K562 (cell line): ENCODE measurements at regions not wholly inside any gene's neighbourhood (a gene's known extent, or its start where the extent isn't known, plus 50 kb on each side); places are given as distances from the start of the nearest gene placed in this dataset.

Experiments
- CEBPB ChIP-seq: fragments of 450-650 bp; IDR thresholded peaks from 2 replicates; pipeline ENCODE4 v1.6.1; 2016; ENCODE audit warnings: missing genetic modification characterization, missing compliant biosample characterization
- CSDE1 ChIP-seq, 2 experiments: fragments of 450-650 bp; IDR thresholded peaks; 2 replicates each; pipeline ENCODE4 v1.6.1; 2016; ENCODE audit warnings: mild to moderate bottlenecking in 1 of 2
- EHMT2 ChIP-seq: fragments of 450-650 bp; IDR thresholded peaks from 2 replicates; pipeline ENCODE4 v1.6.1; 2018; ENCODE audit warnings: antibody characterized with exemption
- HMGN3 ChIP-seq: IDR thresholded peaks from 2 replicates; pipeline ENCODE4 v1.6.1; 2011; ENCODE audit warnings: borderline replicate concordance, low read depth, mild to moderate bottlenecking, mixed read lengths, low read length; ENCODE audit not compliant: insufficient read length; ENCODE audit errors: extremely low read depth
- MECOM ChIP-seq: fragments of 250-450 bp; sonication (Bioruptor Pico); IDR thresholded peaks from 2 replicates; pipeline ENCODE4 v1.8.0; 2022; ENCODE audit warnings: inconsistent platforms
- NCOR1 ChIP-seq: fragments of 450-650 bp; IDR thresholded peaks from 2 replicates; pipeline ENCODE4 v1.6.1; 2016; ENCODE audit warnings: mild to moderate bottlenecking, moderate library complexity
- PPARD ChIP-seq: fragments of 250-450 bp; sonication (Bioruptor Pico); IDR thresholded peaks from 2 replicates; pipeline ENCODE4 v1.8.0; 2022; ENCODE audit warnings: inconsistent platforms, mild to moderate bottlenecking, moderate library complexity
- RERE ChIP-seq: sonication (generic); formaldehyde crosslinking; IDR thresholded peaks from 2 replicates; pipeline ENCODE4 v1.8.0; 2023; ENCODE audit warnings: missing genetic modification reagents, mild to moderate bottlenecking, borderline replicate concordance
- SIN3B ChIP-seq: fragments of 450-650 bp; IDR thresholded peaks from 2 replicates; pipeline ENCODE4 v1.6.1; 2017; ENCODE audit warnings: low read depth, mild to moderate bottlenecking, moderate library complexity
- TCF7 ChIP-seq: sonication (generic); IDR thresholded peaks from 2 replicates; pipeline ENCODE4 v1.6.1; 2016; ENCODE audit warnings: antibody characterized with exemption, borderline replicate concordance
- ZNF76 ChIP-seq: fragments of 250-450 bp; sonication (Bioruptor Pico); IDR thresholded peaks from 2 replicates; pipeline ENCODE4 v1.4.0; 2020; ENCODE audit warnings: mild to moderate bottlenecking, moderate library complexity, borderline replicate concordance
- TF ChIP-seq, protein P1 (sequence below): fragments of 200-600 bp; sonication (generic); IDR thresholded peaks from one replicate; pipeline ENCODE4 v1.6.1; 2012; ENCODE audit warnings: mild to moderate bottlenecking, low read depth, low read length, inconsistent platforms

DNA sequence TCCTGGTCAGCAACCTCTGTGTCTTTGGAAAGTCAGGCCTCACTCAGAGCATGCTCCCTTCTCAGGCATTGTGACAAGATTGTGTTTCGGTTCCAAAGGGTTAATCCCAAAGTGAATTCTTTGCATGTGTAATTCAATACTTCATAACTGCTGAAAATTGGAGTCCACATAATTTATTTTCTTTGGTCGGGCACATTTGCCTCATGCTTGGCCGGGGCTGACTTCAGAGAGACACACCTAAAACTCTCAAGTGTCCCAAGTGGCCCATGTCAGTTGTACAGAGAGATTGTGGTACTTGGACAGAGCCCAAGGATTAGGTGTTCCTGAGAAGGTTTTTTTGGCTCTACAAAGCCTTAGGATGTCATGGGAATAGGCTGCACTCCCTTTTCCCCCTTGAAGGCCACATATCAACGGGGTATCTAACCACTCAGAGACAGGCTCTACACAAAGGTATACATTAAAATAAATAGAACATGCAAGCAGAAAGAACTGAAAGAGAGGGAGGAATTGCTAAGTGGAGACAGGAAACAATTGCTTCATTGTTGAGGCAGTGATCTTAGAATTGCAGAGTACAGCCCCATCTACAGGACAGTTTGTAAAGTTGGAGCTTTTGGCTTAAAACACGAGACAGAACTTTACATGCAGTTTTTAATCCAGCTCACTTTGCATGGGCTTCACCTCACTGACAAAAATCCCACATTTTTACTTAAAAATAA, 1232.3 kb upstream of the ZEB2 start (continued):
- TF ChIP-seq, protein P1, sequence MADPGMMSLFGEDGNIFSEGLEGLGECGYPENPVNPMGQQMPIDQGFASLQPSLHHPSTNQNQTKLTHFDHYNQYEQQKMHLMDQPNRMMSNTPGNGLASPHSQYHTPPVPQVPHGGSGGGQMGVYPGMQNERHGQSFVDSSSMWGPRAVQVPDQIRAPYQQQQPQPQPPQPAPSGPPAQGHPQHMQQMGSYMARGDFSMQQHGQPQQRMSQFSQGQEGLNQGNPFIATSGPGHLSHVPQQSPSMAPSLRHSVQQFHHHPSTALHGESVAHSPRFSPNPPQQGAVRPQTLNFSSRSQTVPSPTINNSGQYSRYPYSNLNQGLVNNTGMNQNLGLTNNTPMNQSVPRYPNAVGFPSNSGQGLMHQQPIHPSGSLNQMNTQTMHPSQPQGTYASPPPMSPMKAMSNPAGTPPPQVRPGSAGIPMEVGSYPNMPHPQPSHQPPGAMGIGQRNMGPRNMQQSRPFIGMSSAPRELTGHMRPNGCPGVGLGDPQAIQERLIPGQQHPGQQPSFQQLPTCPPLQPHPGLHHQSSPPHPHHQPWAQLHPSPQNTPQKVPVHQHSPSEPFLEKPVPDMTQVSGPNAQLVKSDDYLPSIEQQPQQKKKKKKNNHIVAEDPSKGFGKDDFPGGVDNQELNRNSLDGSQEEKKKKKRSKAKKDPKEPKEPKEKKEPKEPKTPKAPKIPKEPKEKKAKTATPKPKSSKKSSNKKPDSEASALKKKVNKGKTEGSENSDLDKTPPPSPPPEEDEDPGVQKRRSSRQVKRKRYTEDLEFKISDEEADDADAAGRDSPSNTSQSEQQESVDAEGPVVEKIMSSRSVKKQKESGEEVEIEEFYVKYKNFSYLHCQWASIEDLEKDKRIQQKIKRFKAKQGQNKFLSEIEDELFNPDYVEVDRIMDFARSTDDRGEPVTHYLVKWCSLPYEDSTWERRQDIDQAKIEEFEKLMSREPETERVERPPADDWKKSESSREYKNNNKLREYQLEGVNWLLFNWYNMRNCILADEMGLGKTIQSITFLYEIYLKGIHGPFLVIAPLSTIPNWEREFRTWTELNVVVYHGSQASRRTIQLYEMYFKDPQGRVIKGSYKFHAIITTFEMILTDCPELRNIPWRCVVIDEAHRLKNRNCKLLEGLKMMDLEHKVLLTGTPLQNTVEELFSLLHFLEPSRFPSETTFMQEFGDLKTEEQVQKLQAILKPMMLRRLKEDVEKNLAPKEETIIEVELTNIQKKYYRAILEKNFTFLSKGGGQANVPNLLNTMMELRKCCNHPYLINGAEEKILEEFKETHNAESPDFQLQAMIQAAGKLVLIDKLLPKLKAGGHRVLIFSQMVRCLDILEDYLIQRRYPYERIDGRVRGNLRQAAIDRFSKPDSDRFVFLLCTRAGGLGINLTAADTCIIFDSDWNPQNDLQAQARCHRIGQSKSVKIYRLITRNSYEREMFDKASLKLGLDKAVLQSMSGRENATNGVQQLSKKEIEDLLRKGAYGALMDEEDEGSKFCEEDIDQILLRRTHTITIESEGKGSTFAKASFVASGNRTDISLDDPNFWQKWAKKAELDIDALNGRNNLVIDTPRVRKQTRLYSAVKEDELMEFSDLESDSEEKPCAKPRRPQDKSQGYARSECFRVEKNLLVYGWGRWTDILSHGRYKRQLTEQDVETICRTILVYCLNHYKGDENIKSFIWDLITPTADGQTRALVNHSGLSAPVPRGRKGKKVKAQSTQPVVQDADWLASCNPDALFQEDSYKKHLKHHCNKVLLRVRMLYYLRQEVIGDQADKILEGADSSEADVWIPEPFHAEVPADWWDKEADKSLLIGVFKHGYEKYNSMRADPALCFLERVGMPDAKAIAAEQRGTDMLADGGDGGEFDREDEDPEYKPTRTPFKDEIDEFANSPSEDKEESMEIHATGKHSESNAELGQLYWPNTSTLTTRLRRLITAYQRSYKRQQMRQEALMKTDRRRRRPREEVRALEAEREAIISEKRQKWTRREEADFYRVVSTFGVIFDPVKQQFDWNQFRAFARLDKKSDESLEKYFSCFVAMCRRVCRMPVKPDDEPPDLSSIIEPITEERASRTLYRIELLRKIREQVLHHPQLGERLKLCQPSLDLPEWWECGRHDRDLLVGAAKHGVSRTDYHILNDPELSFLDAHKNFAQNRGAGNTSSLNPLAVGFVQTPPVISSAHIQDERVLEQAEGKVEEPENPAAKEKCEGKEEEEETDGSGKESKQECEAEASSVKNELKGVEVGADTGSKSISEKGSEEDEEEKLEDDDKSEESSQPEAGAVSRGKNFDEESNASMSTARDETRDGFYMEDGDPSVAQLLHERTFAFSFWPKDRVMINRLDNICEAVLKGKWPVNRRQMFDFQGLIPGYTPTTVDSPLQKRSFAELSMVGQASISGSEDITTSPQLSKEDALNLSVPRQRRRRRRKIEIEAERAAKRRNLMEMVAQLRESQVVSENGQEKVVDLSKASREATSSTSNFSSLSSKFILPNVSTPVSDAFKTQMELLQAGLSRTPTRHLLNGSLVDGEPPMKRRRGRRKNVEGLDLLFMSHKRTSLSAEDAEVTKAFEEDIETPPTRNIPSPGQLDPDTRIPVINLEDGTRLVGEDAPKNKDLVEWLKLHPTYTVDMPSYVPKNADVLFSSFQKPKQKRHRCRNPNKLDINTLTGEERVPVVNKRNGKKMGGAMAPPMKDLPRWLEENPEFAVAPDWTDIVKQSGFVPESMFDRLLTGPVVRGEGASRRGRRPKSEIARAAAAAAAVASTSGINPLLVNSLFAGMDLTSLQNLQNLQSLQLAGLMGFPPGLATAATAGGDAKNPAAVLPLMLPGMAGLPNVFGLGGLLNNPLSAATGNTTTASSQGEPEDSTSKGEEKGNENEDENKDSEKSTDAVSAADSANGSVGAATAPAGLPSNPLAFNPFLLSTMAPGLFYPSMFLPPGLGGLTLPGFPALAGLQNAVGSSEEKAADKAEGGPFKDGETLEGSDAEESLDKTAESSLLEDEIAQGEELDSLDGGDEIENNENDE = no peak
- TF ChIP-seq PPARD (CRISPR knock-in tag) (no peak), MECOM (no peak), NCOR1 (0 out of 2 replicates have a peak, but pooled peaks have one; percentile 13), EHMT2 (no peak), CSDE1 (IDR thresholded peaks at IDR 0.05) (no peak), HMGN3 (no peak), SIN3B (no peak), RERE (CRISPR knock-in tag) (no peak), ZNF76 (no peak), CEBPB (peak; percentile 92), TCF7 (no peak)
